ENCODE measurements at regions not wholly inside any gene's neighbourhood (a gene's known extent, or its start where the extent isn't known, plus 50 kb on each side); places are given as distances from the start of the nearest gene placed in this dataset.

DNA sequence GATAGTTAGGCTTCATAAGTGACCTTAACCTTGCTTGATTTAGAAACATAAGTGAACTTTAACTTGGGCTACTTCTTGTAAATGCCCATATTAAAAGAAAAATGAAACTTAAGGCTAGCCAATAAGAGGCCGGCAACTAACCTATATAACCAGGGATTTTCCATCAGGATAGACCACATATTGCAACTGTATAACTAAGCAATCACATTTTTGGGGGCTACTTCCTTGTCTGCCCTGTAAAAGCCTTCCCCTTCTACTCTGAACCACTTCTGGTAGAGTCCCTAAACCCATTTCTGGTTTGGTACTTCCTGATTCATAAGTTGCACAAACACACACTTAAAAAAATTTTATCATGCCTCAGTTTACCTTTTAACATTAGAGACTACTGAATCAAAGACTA, 150.9 kb upstream of the UBE2E2 start:
- H3K4me3 ChIP-seq: no peak overlapping the region
- no peak overlapping the region for H3K27ac ChIP-seq
- DNase-seq (ENCODE audit: low spot score): no peak
- TF ChIP-seq, protein P1, sequence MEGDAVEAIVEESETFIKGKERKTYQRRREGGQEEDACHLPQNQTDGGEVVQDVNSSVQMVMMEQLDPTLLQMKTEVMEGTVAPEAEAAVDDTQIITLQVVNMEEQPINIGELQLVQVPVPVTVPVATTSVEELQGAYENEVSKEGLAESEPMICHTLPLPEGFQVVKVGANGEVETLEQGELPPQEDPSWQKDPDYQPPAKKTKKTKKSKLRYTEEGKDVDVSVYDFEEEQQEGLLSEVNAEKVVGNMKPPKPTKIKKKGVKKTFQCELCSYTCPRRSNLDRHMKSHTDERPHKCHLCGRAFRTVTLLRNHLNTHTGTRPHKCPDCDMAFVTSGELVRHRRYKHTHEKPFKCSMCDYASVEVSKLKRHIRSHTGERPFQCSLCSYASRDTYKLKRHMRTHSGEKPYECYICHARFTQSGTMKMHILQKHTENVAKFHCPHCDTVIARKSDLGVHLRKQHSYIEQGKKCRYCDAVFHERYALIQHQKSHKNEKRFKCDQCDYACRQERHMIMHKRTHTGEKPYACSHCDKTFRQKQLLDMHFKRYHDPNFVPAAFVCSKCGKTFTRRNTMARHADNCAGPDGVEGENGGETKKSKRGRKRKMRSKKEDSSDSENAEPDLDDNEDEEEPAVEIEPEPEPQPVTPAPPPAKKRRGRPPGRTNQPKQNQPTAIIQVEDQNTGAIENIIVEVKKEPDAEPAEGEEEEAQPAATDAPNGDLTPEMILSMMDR (IDR thresholded peaks at IDR 0.05): no peak

DNA sequence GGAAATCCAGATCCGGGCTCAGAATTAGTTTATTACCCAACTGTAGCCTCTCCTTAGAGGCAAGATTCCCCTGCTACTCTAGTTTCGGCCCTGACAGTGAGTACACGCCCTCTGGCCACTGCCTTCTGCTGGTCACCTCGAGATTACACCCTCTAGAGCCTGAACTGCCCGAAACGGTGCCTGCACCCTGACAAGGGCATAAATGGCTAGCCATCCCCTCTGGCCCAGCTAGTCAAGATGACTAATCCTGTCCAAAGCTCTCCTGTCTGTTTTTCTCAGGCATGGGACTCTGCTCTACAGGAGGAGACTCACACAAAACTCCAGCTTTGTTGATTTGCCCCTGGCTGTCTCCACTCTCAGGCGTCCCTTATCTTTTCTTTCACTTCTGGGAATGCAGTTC, 150.5 kb upstream of the UBE2E2 start:
- TF ChIP-seq, protein P1 (IDR thresholded peaks at IDR 0.05): no peak
- no peak overlapping the region for H3K4me3 ChIP-seq
- no peak overlapping the region for H3K27ac ChIP-seq
- DNase-seq (ENCODE audit: low spot score): no peak

DNA sequence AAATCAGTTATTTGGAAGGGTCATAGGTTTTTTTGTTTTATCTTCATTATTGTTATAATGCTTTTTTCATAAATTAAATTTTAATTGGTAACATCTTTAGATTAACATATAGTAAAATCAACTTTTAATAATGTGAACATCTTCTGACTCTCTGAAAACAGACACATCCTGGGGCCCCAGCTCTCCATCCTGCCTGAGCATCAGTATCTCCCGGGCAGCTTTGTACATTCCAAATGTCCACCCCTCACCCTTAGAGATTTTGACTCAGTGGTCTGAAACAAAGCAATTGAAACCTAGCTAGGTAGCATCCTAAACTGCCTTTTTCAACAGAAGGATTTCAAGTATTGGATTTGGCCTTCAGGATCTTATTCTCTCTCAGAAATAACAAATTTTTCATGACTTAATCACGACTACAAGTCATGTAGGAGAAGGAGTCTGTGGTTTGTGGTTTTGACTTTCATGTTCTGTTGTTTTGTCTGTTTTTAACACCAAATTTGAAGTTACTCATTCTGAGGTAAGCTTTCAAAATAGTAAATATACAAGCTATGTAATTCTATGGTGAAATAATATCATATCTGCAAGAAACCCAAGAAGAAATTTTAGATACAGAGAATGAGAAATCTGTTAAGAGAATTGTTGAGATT, 147.3 kb upstream of the UBE2E2 start:
- TF ChIP-seq, protein P1 (IDR thresholded peaks at IDR 0.05): no peak
- H3K4me3 ChIP-seq: no peak overlapping the region

DNA sequence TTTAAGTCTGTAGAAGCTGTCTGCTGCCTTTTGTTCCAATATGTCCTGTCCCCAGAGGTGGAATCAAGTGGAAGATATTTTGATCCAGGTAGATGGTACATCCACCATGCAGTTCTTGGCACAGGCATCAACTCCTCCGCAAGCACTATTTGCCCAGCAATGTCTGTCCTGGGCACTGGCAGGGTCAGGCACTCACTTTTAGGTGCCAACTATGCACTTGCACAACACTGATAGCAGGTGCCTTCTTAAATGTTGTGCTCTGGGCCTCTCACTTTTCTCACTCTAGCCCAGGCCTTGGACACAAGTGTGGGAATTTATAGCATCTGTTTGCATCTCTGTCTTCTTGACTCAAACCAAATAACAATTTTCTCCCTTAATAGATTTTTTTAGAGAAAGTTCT, 140.5 kb upstream of the UBE2E2 start:
- no peak for DNase-seq (ENCODE audit: low spot score)
- Histone ChIP-seq H3K4me3 (no peak overlapping the region), H3K27ac (no peak overlapping the region)
- TF ChIP-seq, protein P1 (IDR thresholded peaks at IDR 0.05): no peak

More for the DNA sequence above, 147.3 kb upstream of the UBE2E2 start:
- DNase-seq (ENCODE audit: low spot score): no peak
- H3K27ac ChIP-seq: no peak overlapping the region

- TF ChIP-seq, protein P1 (IDR thresholded peaks at IDR 0.05): no peak
- no peak for DNase-seq (ENCODE audit: low spot score)
- no peak overlapping the region for H3K27ac ChIP-seq
Observed at GRCh38 chr3:23062982-23063381, 140.1 kb upstream of the UBE2E2 start.

GRCh38 chr3:23067116-23067515, 136.0 kb upstream of the UBE2E2 start:
- TF ChIP-seq, protein P1 (IDR thresholded peaks at IDR 0.05): no peak
- no peak overlapping the region for H3K27ac ChIP-seq
- H3K4me3 ChIP-seq: no peak overlapping the region
- no peak for DNase-seq (ENCODE audit: low spot score)

More at GRCh38 chr3:23062982-23063381, 140.1 kb upstream of the UBE2E2 start:
- no peak overlapping the region for H3K4me3 ChIP-seq

- Histone ChIP-seq H3K27ac (no peak overlapping the region), H3K4me3 (no peak overlapping the region)
- no peak for DNase-seq (ENCODE audit: low spot score)
- TF ChIP-seq, protein P1 (IDR thresholded peaks at IDR 0.05): no peak
Observed at GRCh38 chr3:23068016-23068728, 135.0 kb upstream of the UBE2E2 start.
